Stimulated activated CD8-positive, alpha-beta memory T cell treated with anti-CD3 and anti-CD28 coated beads, Interleukin-4, amount 100 ng/mL, for 48 hours (primary cell): ENCODE measurements at regions not wholly inside any gene's neighbourhood (a gene's known extent, or its start where the extent isn't known, plus 50 kb on each side); places are given as distances from the start of the nearest gene placed in this dataset.
"Not testable (repeated sequence)": the region's sequence is repeated elsewhere in the genome, so short reads cannot be mapped to it uniquely, and the experiment has no call there.

ENCODE experiments used
- DNase-seq: peaks from one replicate; pipeline ENCODE4 v3.0.0-alpha.2; 2020

DNA sequence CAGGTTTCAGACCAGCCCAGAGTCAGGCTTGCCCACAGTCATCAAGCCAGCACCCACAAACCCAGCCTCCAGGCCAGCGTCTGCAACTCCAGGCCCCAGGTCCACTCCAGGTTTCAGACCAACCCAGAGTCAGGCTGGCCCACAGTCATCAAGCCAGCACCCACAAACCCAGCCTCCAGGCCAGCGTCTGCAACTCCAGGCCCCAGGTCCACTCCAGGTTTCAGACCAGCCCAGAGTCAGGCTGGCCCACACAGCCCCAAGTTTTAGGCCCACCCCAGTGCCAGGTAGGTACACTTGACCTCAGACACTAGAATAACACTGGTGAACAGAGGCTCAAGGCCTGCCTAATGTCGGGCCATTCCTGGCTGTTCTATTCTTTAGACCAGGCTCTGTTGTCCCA lies 1877.0 kb downstream of the PCDH9 start:
- not testable (repeated sequence) for DNase-seq

DNA sequence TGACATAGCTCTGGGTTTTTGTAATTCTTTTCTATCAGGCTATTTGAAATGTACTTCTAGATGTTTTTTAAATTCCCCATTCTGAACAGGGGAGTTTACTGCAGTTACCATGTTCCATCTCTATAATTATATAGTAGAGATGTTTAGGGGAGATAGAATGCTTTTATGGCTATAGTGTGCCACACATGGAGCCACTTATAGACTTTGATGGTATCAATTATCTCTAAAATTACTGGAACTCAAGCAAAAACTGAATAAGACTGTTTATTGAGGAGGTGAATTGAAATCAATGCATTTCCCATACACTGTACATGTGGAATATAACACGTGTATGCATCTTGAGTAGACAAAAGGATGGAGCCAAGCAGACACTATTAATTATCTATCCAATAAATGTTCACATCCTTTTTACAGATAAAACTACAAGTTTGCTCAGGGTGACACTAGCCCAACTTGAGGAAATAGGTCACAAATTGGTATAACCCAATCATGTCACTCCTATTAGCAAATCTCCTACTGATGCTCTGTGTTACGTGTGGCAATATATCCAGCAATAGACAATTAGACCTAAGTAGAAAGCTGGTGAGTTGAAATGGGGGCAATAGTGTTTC lies 1882.6 kb downstream of the PCDH9 start:
- no peak for DNase-seq

DNA sequence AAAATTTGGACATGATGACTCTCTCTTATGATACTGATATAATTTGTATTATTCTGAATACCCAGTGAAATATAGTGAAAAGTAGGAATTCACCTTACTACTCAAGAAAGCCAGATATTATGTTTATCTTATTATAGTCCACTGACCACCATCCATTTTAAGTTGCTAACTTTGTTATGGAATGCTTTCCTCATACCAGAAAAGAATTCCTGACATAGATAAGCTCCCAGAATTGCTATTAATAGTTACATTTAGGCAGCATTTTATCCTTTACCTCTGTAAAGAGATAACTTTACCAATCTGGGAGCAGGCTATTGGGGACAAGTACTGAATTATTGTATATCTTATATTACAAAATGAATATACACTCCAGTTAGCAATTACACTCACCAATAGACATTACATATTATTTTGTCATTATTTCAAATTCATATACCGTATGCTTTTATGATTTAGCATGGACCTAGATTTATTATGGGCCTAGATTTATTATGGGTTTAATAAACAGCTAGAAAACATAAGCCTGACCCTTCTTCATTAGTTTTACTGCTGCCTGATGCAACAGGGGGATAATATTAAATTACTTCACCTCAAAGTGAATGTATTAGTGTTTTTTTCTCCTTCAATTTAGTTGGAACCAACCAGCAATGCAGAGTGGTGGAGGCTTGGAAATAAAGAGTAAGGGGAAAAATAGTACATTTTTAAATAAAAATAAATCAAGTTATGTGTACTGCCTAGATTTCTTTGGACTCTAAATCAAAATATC lies 1886.1 kb downstream of the PCDH9 start:
- DNase-seq, result no peak

DNA sequence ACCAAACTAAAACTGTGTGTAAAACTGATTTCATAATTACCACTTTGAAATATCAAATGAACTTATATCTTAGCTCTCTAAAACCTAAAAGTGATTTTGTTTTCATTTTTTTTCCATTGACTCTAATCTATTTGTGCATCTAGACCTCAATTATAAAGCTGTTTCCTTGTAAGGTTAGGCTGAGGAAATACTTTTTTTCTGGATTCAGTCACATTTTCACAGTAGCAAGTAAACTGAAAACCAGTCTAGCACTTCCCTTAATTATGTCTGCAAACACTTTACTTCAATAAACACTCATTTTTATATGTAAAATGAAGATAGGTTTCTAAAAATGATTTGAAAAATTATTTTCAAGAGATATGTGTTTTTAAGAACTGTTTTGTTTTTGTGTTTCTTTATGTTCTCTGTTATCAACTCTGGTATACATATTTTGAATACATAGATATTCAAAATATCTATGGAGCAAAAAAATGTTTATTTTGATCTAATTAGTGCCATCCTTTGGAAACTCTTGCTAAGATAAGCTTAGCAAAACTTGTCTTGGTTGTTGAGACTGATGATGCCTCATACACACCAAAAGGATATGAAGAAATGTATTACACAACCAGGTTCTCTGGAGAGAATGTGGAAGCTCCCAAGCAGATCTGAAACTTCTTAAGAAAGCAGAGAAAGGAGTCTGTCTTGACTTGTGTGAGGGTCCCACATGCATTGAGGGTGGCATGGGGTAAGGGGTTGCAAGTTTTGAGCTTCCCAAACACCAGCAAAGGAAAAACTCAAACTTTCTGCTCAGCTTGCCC lies 1887.4 kb downstream of the PCDH9 start:
- no peak for DNase-seq

DNA sequence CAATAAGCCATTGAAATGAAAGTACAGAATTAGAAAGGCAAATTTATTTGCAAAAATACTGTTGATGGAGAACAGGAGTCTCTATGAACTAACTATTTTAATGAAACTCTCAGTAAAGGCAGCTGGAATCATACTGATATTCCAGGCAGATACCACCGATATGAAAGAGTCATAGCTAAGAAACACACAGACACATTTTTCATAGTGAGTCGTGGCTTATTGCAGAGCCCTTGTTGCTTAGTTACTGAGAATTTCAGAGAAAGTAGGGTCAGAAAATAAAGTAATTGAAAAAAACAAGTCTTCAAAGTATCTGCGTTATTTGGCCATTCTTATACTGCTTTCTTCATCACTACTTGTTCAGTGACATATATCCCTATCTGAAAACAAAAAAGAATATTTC lies 1890.9 kb downstream of the PCDH9 start:
- DNase-seq, result no peak

DNA sequence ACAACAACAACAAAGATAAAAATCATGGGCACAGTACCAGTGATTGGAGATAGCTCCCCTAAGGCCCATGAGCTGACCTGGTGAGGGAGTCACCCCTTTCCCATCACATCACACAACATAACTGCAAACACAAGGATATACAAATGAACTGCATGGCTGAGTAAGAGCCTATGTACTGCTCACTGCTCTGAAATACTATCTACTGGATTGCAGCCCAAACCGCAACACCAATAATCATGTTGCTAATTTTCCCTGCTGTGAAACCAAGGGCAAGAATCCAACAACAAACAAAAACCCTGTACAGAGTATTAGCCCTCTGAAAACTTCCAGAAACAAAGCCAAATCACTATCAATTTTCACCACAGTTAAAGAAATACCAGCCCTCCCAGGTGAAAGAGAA lies 1893.2 kb downstream of the PCDH9 start:
- DNase-seq, result no peak

DNA sequence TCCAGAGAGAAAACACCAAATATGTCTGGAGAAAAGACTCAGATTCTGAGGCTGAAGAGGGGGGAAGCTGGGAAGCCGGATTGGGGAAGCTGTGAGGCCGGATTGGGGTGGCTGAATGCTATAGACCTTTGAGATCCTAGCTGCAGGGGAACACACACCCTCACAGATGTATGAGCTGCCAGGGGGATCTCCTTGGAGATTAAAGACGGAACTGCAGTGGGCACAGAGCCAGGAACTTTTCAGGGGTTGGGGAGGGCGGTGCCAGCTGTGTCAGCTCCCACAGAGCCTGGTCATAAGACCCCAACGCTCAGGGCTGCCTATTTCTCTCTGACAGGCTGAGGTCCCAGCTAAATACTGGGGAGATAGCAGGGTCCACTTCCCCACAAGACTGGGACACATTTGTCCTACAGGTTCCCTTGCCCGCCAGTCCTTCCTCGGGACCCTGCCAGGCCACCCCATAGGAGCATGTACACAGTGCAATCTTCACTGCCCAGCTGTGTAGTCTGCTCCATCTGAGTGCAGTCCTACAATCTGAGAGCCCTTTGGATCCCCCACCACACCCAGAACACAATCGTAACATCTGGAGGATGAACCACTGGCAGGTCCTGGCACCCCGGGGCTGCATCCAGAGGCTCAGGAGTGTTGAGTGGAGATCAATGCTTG lies 1893.9 kb downstream of the PCDH9 start:
- DNase-seq, result no peak

DNA sequence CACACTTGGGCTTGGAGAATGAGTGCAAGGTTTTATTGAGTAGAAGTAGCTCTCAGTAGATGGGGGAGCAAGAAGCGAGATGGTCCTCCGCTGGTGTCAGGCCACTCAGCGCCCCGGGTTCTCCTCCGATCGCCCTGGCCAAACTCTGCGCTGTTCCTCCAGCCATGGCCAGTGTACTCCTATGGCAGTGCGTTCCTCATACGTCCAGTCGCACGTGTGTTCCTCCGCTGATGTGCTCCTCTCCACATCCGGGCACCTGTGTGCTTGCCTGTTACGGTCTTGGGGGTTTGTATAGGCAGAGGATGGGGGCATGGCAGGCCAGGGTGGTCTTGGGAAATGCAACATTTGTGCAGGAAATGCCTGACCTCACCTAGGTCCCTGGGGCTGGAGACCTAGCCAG lies 1899.4 kb downstream of the PCDH9 start:
- no peak for DNase-seq

DNA sequence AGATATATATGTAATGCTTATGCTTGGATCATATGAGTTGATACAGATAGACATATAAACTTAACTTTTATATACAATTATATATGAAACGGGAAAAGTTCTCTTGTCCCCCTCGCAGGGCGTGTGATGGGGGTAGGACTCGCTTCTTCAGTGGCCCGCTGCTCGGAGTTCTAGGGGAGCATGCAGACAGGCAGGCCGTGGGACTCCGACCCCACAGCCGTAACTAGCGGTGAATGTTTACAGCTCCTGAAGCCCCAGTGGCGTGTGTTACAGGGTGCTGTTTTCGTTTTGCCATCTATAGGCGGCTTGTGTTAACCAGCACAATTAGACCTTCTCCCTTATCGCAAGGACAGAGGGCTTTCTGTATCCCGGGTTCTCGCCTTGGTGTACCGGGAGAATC lies 1899.8 kb downstream of the PCDH9 start:
- DNase-seq, result no peak

DNA sequence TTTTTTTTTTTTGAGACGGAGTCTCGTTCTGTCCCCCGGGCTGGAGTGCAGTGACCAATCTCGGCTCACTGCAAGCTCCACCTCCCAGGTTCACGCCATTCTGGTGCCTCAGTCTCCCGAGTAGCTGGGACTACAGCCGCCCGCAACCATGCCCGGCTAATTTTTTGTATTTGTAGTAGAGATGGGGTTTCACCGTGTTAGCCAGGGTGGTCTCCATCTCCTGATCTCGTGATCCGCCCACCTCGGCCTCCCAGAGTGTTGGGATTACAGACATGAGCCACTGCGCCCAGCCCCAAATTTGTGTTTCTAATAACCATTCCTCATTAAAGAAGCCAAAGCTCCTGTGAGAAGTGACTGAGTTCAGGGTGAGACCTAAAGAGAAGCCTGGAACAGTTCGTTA lies 1906.9 kb downstream of the PCDH9 start:
- not testable (repeated sequence) for DNase-seq

DNA sequence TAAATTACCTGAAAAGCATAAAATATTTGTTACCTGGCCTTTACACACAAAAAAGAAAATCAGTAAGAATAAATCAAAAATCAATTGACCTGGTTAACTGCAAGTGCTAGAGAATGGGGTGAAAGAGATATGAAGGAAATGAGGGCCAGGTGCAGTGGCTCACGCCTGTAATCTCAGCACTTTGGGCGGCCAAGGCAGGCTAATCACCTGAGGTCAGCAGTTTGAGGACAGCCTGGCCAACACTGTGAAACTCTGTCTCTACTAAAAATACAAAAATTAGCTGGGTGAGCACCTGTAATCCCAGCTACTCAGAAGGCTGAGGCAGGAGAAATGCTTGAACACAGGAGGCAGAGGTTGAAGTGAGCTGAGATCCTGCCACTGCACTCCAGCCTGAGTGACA lies 1908.7 kb downstream of the PCDH9 start:
- not testable (repeated sequence) for DNase-seq

DNA sequence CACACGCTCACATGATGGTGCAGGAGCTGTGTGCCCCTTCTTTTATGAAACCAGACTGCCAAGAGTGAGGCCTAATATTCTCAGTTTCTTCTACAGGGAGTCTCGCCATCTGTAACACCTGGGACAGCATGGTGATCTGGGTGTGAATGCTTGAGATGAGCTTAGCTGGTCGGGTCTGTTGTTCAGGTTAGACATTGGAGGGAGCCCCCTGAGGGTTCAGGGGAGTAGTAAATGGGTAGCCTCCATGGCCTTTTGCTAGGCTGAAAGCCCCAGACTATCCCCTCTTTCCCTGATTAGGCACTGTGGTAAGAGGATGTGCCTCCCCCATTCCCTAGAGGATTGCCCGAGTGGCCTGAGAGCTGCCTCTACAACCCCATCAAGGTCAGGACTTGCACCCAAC lies 1916.1 kb downstream of the PCDH9 start:
- no peak for DNase-seq

DNA sequence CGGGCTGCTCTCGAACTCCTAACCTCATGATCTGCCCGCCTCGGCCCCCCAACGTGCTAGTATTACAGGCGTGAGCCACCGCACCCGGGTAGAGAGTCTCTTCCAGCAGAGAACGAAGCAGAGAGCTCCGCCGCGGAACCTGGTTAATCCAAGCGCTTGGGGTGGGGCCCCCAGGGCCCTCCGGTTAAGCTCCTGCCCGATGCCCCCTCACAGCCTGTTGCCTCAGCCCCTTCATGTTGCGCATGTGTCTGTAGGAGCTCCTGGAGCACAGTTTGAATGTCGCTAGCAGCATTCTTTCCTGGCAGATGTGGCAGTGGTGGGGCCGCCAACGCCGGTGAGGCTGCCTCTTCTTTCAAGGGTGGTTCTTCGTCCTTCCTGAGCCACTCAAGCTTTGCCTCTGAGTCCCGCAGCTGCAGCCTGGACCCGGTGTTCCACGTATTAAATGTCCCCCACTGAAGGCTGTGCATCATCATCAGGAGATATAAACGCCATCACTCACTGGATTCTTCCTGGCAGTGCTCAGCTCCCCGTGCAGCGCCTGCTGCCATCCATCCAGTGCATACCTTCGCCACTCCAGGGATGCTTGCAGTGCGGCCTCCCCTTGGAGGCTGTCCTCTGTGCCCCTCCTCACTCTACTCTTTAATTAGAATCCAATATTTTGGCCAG lies 1919.3 kb downstream of the PCDH9 start:
- no peak for DNase-seq

DNA sequence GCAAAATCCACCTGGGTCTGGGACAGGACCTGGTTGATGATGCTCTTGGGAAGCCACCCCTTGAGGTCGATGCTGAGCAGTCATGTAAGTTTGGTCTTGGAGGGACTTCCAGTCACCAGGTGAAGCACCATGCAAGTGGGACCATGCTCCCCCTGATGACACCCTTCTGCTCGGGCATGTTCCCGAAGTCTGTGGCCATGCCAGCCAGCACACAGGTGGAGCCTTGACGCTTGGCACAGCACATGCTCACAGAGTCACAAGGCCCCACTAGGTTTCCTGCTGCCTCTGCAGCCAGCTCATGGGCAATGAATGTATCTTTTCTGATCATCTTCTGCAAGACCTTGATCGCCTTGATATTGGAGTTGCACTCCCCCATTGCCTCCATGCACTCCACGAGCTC lies 1920.2 kb downstream of the PCDH9 start:
- no peak for DNase-seq

DNA sequence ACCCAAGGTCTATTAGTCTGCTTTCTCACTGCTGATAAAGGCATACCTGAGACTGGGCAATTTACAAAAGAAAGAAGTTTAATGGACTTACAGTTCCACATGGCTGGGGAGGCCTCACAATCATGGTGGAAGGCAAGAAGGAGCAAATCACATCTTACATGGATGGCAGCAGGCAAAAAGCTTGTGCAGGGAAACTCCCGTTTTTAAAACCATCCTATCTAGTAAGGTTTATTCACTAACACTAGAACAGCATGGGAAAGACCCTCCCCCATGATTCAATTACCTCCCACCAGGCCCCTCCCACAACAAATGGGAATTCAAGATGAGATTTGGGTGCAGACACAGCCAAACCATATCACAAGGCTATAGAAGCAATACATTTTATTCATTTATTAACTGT lies 1921.4 kb downstream of the PCDH9 start:
- not testable (repeated sequence) for DNase-seq

DNA sequence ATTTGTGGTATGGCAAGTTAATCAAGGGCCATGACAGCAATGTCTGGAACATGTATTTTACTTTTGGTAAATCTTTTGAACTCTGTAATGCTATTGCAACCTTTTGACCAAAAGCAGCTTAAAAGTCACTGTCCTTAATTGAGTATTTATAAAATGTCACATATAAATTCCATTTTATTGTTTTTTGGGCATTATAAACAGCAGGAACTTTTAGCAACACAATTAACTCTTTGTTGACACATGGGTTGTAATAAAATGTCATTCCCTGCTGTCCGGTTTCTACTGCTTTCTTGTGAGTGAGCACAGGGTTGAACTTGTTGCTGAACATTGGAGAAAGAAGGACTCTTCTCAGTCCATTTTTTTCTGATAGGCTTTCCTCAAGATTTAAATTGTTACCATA lies 1923.1 kb downstream of the PCDH9 start:
- DNase-seq, result no peak

DNA sequence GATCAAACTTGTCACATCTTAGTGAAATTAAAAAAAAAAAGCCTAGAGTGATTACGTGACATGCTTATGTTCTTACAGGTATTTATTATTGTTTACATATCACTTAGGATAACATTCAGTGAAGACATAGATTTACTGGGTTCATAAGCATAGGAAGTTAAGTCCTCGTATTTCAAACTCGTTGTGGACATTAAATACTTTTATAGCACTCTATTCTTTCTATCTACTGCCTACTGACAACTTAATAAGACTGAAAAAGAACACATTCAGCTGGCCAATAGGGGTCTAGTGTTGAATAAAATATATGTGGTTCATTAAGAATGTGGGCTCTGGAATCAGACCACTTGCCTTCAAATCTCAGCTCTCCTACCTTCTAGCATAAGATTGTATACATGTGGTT lies 1927.4 kb downstream of the PCDH9 start:
- DNase-seq, result no peak

DNA sequence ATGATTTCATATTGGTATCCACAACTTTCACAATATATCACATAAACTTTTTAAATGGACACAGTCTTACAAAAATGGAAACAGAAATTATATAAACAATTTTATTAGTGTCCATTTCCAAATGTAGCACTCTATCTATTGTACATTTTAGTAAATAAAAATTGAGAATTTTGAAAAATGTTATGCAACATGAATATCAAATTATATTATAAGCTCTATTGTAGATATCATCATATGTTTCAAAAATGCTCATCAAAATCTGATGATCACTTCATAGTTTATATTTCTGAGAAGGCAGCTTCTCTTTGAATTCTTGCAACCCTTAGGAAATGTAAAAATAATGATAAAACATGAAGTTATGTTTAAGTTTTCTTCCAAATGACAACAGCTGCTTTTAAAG lies 1928.6 kb downstream of the PCDH9 start:
- DNase-seq, result no peak

DNA sequence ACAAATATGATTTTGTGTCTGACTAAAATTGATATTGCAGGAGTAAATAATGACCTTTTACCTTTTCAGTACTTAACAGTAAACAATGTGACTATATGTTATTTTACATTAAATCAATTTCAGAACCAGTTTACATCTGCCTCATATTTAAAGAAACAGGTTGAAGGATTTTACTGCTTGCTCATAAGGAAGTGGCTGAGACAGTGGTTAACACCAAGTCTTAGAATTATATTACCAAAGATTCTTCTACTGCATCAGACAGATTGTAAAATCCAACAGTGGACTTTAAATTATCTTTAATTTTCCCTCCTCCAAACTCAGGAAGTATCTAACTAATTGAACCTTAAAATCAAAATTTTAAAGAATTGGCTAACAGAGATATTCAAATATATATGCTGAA lies 1929.9 kb downstream of the PCDH9 start:
- no peak for DNase-seq

DNA sequence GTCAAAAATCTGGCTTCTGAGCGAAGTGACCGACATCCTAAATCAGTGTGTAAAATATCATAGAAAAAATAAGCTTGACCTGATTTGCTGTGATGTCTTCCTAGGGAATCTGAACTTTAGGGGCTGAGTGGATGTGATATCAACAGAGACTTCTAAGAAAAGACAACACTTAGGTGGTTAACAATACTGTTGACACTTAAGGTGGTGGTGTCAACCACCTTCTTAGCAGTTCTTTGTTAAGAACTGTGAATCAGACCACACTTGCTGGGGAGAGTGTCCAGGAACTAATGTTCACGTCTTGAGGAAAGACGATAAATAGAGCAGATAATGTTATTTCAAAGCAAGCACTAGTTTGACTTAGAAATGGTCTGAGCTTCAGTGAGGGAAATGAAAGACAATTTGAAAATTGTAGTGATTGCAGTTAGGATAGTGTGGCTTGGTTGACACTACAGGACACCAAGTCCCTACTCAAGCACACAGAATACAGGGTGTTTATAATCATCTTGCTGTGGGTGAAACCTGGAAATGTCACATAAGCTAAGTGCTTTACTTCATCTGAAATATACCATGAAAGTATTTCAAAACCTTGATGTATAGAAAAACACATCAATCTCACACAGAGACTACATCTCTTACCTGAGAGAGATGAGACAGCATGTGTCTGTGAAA lies 1936.5 kb downstream of the PCDH9 start:
- no peak for DNase-seq

DNA sequence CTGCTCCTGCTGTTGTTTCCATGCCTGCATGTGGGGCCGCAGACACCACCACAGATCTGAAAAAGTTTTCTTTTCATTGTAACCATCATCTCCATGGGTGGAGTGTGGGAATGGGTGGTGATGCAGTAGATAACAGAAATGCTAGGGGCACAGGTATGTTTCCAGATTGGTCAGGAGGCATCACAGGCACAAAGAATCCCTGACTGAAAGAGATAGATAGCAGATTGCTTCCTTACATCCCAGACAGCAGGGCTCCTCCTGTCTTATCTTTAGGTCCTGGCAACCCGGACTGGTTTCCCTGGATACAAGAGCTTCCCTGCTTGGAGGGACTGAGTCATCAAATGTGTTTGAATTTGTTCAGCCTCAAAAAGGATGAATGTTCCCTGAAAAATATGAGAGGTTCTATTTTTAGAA lies 1937.6 kb downstream of the PCDH9 start:
- no peak for DNase-seq

DNA sequence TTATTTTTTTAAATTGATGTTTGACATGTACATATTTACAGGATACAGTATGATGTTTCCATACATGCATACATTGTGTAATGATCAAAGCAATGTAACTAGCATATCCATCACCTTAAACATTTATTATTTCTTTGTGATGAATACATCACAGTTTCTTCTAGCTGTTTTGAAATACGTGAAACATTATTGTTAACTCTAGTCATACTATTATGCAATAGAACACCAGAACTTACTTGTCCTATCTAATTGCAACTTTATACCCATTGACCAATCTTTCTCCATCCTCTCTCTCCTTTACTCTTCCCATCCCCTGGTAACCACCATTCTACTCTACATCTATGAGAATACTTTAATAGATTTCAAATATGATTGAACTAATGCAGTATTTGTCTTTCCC lies 1942.7 kb downstream of the PCDH9 start:
- DNase-seq, result no peak
